WTC11 (cell line): ENCODE measurements at regions not wholly inside any gene's neighbourhood (a gene's known extent, or its start where the extent isn't known, plus 50 kb on each side); places are given as distances from the start of the nearest gene placed in this dataset.

Experiments used
- ARID4B ChIP-seq: sonication (generic); formaldehyde crosslinking; IDR thresholded peaks from 2 replicates; pipeline ENCODE4 v1.8.0; 2023; ENCODE audit warnings: missing genetic modification reagents, mild to moderate bottlenecking, borderline replicate concordance
- CDX4 ChIP-seq: fragments of 250-450 bp; sonication (Bioruptor Pico); IDR thresholded peaks from 2 replicates; pipeline ENCODE4 v1.9.0; 2021; ENCODE audit warnings: moderate library complexity, mild to moderate bottlenecking, inconsistent platforms, borderline replicate concordance
- FOXP1 ChIP-seq: sonication (generic); formaldehyde crosslinking; IDR thresholded peaks from 2 replicates; pipeline ENCODE4 v1.8.0; 2022; ENCODE audit warnings: missing genetic modification reagents, mild to moderate bottlenecking, moderate library complexity, borderline replicate concordance
- SMAD4 ChIP-seq: sonication (generic); formaldehyde crosslinking; IDR thresholded peaks from 2 replicates; pipeline ENCODE4 v1.8.0; 2022; ENCODE audit warnings: mild to moderate bottlenecking, missing genetic modification reagents
- TP53 ChIP-seq: sonication (generic); formaldehyde crosslinking; IDR thresholded peaks from 2 replicates; pipeline ENCODE4 v1.8.1; 2023; ENCODE audit warnings: mild to moderate bottlenecking, missing genetic modification reagents
- USF1 ChIP-seq: sonication (generic); formaldehyde crosslinking; IDR thresholded peaks from 2 replicates; pipeline ENCODE4 v1.8.0; 2022; ENCODE audit warnings: mild to moderate bottlenecking, missing genetic modification reagents
- ZBTB43 ChIP-seq: sonication (generic); formaldehyde crosslinking; IDR thresholded peaks from 2 replicates; pipeline ENCODE4 v1.8.1; 2023; ENCODE audit warnings: mild to moderate bottlenecking, missing genetic modification reagents
- TF ChIP-seq, protein P1 (sequence below): fragments of 200-600 bp; IDR thresholded peaks from 2 replicates; pipeline ENCODE4 v1.8.0; 2022; ENCODE audit warnings: antibody characterized with exemption

DNA sequence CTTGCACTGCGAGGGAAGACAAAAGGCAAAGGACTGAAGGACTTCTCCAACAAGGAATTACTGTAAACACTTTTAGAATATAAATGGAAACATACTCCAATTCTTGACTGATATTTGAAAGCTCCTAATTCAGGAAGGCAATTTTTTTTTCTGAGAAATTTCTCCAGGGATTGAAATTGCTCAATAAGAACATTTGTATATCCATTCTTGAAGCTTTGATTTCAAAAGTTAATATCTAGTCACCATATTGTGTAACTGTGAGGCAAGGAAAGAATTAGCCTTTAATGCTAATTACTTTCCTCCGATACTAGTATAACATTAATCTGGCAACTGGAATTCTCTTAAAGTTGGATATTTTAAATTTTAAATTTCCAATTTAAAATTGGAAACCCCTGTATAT lies 188.4 kb upstream of the COL1A2 start:
- TF ChIP-seq TP53 (CRISPR knock-in tag) (no peak), CDX4 (CRISPR knock-in tag) (no peak), SMAD4 (no peak), USF1 (CRISPR knock-in tag) (no peak), FOXP1 (CRISPR knock-in tag) (no peak), ZBTB43 (CRISPR knock-in tag) (no peak), ARID4B (CRISPR knock-in tag) (no peak)
- TF ChIP-seq, protein P1, sequence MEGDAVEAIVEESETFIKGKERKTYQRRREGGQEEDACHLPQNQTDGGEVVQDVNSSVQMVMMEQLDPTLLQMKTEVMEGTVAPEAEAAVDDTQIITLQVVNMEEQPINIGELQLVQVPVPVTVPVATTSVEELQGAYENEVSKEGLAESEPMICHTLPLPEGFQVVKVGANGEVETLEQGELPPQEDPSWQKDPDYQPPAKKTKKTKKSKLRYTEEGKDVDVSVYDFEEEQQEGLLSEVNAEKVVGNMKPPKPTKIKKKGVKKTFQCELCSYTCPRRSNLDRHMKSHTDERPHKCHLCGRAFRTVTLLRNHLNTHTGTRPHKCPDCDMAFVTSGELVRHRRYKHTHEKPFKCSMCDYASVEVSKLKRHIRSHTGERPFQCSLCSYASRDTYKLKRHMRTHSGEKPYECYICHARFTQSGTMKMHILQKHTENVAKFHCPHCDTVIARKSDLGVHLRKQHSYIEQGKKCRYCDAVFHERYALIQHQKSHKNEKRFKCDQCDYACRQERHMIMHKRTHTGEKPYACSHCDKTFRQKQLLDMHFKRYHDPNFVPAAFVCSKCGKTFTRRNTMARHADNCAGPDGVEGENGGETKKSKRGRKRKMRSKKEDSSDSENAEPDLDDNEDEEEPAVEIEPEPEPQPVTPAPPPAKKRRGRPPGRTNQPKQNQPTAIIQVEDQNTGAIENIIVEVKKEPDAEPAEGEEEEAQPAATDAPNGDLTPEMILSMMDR, result no peak
